Body of pancreas (tissue), 4 donors: ENCODE measurements at regions not wholly inside any gene's neighbourhood (a gene's known extent, or its start where the extent isn't known, plus 50 kb on each side); places are given as distances from the start of the nearest gene placed in this dataset.

Experiments used
- ATAC-seq: fragments of 150-250 bp; one replicate; pipeline ENCODE4 v1.9.1; 2016
- DNase-seq, 4 donors: peaks; one replicate each; pipeline ENCODE4 v3.0.0-alpha.2; 2019
- H3K27ac ChIP-seq, 4 donors: fragments of 200-600 bp; sonication (generic); 1 replicate in 3 of 4; 2 replicates in 1 of 4; pipeline versions ENCODE4 v1.5.1 to v1.6.1; 2016 to 2019; ENCODE audit warnings: mild to moderate bottlenecking in 1 of 4, mixed read lengths in 1 of 4, moderate library complexity in 1 of 4
- H3K27me3 ChIP-seq, 2 donors: fragments of 200-600 bp; sonication (generic); one replicate each; pipeline ENCODE4 v1.6.0; 2016; ENCODE audit warnings: mild to moderate bottlenecking in 1 of 2
- H3K36me3 ChIP-seq, 2 donors: fragments of 200-600 bp; sonication (generic); replicated peaks in 1 of 2; 2 replicates each; pipeline ENCODE4 v1.5.1; 2016; ENCODE audit warnings: low read depth in 2 of 2; ENCODE audit not compliant: insufficient read depth in 1 of 2
- H3K4me1 ChIP-seq: fragments of 200-600 bp; sonication (generic); one replicate; pipeline ENCODE4 v1.6.0; 2016
- H3K4me3 ChIP-seq, 2 donors: fragments of 200-600 bp; sonication (generic); 1 replicate in 1 of 2; 2 replicates in 1 of 2; pipeline ENCODE4 v1.5.1; 2016 to 2019
- H3K9me3 ChIP-seq, 3 donors: fragments of 200-600 bp; sonication (generic); 1 replicate in 2 of 3; 2 replicates in 1 of 3; pipeline ENCODE4 v1.5.1; 2016
- POLR2A ChIP-seq, 3 donors: fragments of 450-650 bp; IDR thresholded peaks; one replicate each; pipeline ENCODE4 v1.6.1; 2016; ENCODE audit warnings: antibody characterized with exemption in 3 of 3, mild to moderate bottlenecking in 2 of 3
- WGBS, 2 donors: methylation state at CpG; one replicate each; pipeline ENCODE4 v1.1.5; 2017; 5-methylcytosine and 5-hydroxymethylcytosine counted together
- intact Hi-C: fragments of 100-400 bp; cut with DNase I; formaldehyde crosslinking; loops from one replicate; pipeline ENCODE4 v1.15.1; 2023
- TF ChIP-seq, protein P1 (sequence below), 7 experiments: fragments of 450-650 bp in 4 of 7; fragments of 200-600 bp in 3 of 7; sonication (generic) in 3 of 7; IDR thresholded peaks; one replicate each; pipeline ENCODE4 v1.5.1; 2016 to 2019; ENCODE audit warnings: antibody characterized with exemption in 7 of 7

DNA sequence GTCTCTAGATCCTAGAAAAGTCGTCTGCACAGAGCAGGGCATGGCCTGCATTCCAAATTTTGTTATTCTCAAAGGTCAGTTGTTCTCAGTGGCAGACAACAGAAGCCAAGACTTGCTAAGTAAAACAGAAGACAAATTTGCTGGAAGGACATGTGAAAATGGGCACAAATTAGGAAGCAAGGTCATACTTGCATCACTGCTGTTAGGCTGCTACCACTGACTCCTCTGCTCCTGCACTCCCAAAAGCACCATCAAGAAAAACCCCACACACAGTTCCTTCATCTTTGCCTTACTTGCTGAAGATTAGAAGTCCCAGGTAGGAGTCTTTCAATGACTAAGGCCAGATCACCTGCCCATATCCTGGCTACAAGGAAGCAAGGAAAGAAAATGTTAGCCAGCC lies 69.9 kb upstream of the ATP2C1 start:
- no peak for TF ChIP-seq POLR2A (IDR thresholded peaks at IDR 0.05)
- TF ChIP-seq, protein P1, sequence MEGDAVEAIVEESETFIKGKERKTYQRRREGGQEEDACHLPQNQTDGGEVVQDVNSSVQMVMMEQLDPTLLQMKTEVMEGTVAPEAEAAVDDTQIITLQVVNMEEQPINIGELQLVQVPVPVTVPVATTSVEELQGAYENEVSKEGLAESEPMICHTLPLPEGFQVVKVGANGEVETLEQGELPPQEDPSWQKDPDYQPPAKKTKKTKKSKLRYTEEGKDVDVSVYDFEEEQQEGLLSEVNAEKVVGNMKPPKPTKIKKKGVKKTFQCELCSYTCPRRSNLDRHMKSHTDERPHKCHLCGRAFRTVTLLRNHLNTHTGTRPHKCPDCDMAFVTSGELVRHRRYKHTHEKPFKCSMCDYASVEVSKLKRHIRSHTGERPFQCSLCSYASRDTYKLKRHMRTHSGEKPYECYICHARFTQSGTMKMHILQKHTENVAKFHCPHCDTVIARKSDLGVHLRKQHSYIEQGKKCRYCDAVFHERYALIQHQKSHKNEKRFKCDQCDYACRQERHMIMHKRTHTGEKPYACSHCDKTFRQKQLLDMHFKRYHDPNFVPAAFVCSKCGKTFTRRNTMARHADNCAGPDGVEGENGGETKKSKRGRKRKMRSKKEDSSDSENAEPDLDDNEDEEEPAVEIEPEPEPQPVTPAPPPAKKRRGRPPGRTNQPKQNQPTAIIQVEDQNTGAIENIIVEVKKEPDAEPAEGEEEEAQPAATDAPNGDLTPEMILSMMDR (IDR thresholded peaks at IDR 0.05) = no peak
- Histone ChIP-seq H3K4me3 (no peak overlapping the region), H3K9me3 (no peaks in the 10 kb centered on the region), H3K27ac (no peak overlapping the region), H3K27me3 (no peaks in the 10 kb centered on the region), H3K36me3 (no peaks in the 10 kb centered on the region), H3K4me1 (no peaks in the 10 kb centered on the region)
- no peak for ATAC-seq
- WGBS, 2 donors = 39 to 43% methylated on average over 1 of the region's 1 CpG
- intact Hi-C loops = no loop called here
- DNase-seq = no peak

GRCh38 chr3:130825762-130826299 lies 68.1 kb upstream of the ATP2C1 start:
- 55 to 65% methylated on average over 2 of the region's 2 CpGs for WGBS, 2 donors
- no peaks in the 10 kb centered on the region for H3K4me1 ChIP-seq
- DNase-seq (no peak), ATAC-seq (no peak)
- no peaks in the 10 kb centered on the region for H3K27me3 ChIP-seq
- intact Hi-C loops = no loop called here
- H3K27ac ChIP-seq = no peak overlapping the region
- H3K36me3 ChIP-seq = no peaks in the 10 kb centered on the region
- H3K9me3 ChIP-seq = no peaks in the 10 kb centered on the region
- no peak overlapping the region for H3K4me3 ChIP-seq
- TF ChIP-seq POLR2A (IDR thresholded peaks at IDR 0.05) = no peak
- TF ChIP-seq, protein P1 (IDR thresholded peaks at IDR 0.05) = no peak

GRCh38 chr3:130826516-130827182 lies 67.2 kb upstream of the ATP2C1 start:
- intact Hi-C loops = no loop called here
- H3K27ac ChIP-seq = no peak overlapping the region
- no peaks in the 10 kb centered on the region for H3K27me3 ChIP-seq
- H3K4me1 ChIP-seq = no peaks in the 10 kb centered on the region
- H3K36me3 ChIP-seq = no peaks in the 10 kb centered on the region
- ATAC-seq (no peak), DNase-seq (no peak)
- H3K9me3 ChIP-seq = no peaks in the 10 kb centered on the region
- no peak overlapping the region for H3K4me3 ChIP-seq
- 69 to 72% methylated on average over 4 of the region's 4 CpGs for WGBS, 2 donors
- TF ChIP-seq, protein P1 (IDR thresholded peaks at IDR 0.05) = no peak
- TF ChIP-seq POLR2A (IDR thresholded peaks at IDR 0.05) = no peak

DNA sequence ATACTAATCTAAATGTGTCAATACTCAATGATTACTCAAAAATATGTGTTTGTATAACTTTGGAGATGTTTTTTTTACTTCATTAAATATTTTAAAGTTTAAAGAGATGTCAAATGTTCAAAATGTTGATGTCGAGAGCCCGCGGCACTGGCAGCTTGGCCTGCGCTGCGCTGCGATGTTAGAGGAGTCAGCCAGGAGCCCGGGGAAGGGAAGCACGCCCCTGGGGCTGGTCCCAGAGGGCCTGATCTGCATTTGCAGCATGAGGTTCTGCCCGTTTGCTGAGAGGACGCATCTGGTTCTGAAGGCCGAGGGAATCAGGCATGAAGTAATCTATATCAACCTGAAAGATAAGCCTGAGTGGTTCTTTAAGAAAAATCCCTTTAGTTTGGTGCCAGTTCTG lies 66.4 kb upstream of the ATP2C1 start:
- intact Hi-C loops = no loop called here
- no peak for ATAC-seq
- DNase-seq = no peak
- TF ChIP-seq, protein P1 (IDR thresholded peaks at IDR 0.05) = no peak
- TF ChIP-seq POLR2A (IDR thresholded peaks at IDR 0.05) = no peak
- Histone ChIP-seq H3K4me3 (no peak overlapping the region), H3K9me3 (no peaks in the 10 kb centered on the region), H3K27ac (no peak overlapping the region), H3K27me3 (no peaks in the 10 kb centered on the region), H3K36me3 (no peaks in the 10 kb centered on the region), H3K4me1 (no peaks in the 10 kb centered on the region)
- WGBS, 2 donors = 72 to 80% methylated on average over 11 of the region's 11 CpGs
